Liver (tissue), 8 donors: ENCODE measurements at regions not wholly inside any gene's neighbourhood (a gene's known extent, or its start where the extent isn't known, plus 50 kb on each side); places are given as distances from the start of the nearest gene placed in this dataset.

Source experiments
- DNase-seq: peaks from one replicate; pipeline ENCODE4 v3.0.0-alpha.2; 2017; ENCODE audit warnings: low spot score
- H3K27ac ChIP-seq, 2 donors: one replicate each; pipeline ENCODE4 v1.7.0; 2013; ENCODE audit warnings: inconsistent platforms in 2 of 2, low read length in 2 of 2, control low read depth in 1 of 2, low read depth in 1 of 2, mild to moderate bottlenecking in 1 of 2
- H3K27me3 ChIP-seq, 4 donors: one replicate each; pipeline versions ENCODE4 v1.6.1 to v1.7.0; 2013; ENCODE audit warnings: low read length in 3 of 4, inconsistent platforms in 1 of 4, mild to moderate bottlenecking in 1 of 4, moderate library complexity in 1 of 4; ENCODE audit not compliant: control insufficient read depth in 4 of 4, insufficient read depth in 4 of 4
- H3K36me3 ChIP-seq, 4 donors: one replicate each; pipeline versions ENCODE4 v1.6.1 to v1.7.0; 2013; ENCODE audit warnings: low read length in 3 of 4, mild to moderate bottlenecking in 3 of 4, low read depth in 1 of 4, moderate library complexity in 1 of 4; ENCODE audit not compliant: control insufficient read depth in 4 of 4, insufficient read depth in 3 of 4
- H3K4me1 ChIP-seq, 4 donors: one replicate each; pipeline versions ENCODE4 v1.6.1 to v1.7.0; 2013; ENCODE audit warnings: low read length in 3 of 4, mild to moderate bottlenecking in 3 of 4, moderate library complexity in 1 of 4; ENCODE audit not compliant: control insufficient read depth in 4 of 4, insufficient read depth in 4 of 4
- H3K4me3 ChIP-seq, 3 donors: one replicate each; pipeline versions ENCODE4 v1.6.1 to v1.7.0; 2013; ENCODE audit warnings: low read length in 3 of 3, control low read depth in 1 of 3, low read depth in 1 of 3, mild to moderate bottlenecking in 1 of 3
- H3K9ac ChIP-seq, 2 donors: one replicate each; pipeline ENCODE4 v1.7.0; 2013; ENCODE audit warnings: low read length in 2 of 2, mild to moderate bottlenecking in 2 of 2, moderate library complexity in 2 of 2, control low read depth in 1 of 2, low read depth in 1 of 2
- H3K9me3 ChIP-seq, 4 donors: one replicate each; pipeline versions ENCODE4 v1.6.1 to v1.7.0; 2013; ENCODE audit warnings: low read length in 3 of 4; ENCODE audit not compliant: control insufficient read depth in 4 of 4
- ATF3 ChIP-seq: IDR thresholded peaks from 2 replicates; pipeline ENCODE4 v1.6.1; 2016; ENCODE audit warnings: antibody characterized with exemption
- EGR1 ChIP-seq, 2 donors: IDR thresholded peaks; 2 replicates each; pipeline ENCODE4 v1.6.1; 2016 to 2018; ENCODE audit warnings: antibody characterized with exemption in 2 of 2, low read depth in 2 of 2
- FOXA1 ChIP-seq: IDR thresholded peaks from 2 replicates; pipeline ENCODE4 v1.6.1; 2016; ENCODE audit warnings: antibody characterized with exemption
- FOXA2 ChIP-seq: IDR thresholded peaks from 2 replicates; pipeline ENCODE4 v1.6.1; 2016; ENCODE audit warnings: antibody characterized with exemption
- GABPA ChIP-seq, 2 donors: IDR thresholded peaks in 1 of 2; conservative IDR thresholded peaks in 1 of 2; 2 replicates each; pipeline ENCODE4 v1.6.1; 2016; ENCODE audit warnings: antibody characterized with exemption in 2 of 2, mild to moderate bottlenecking in 1 of 2, moderate library complexity in 1 of 2
- HNF4A ChIP-seq, 2 donors: conservative IDR thresholded peaks; 2 replicates each; pipeline ENCODE4 v1.6.1; 2016; ENCODE audit warnings: antibody characterized with exemption in 2 of 2, mild to moderate bottlenecking in 2 of 2
- HNF4G ChIP-seq: IDR thresholded peaks from 2 replicates; pipeline ENCODE4 v1.6.1; 2016; ENCODE audit warnings: antibody characterized with exemption
- JUND ChIP-seq, 2 donors: IDR thresholded peaks; 2 replicates each; pipeline ENCODE4 v1.6.1; 2016; ENCODE audit warnings: antibody characterized with exemption in 2 of 2
- MAX ChIP-seq: IDR thresholded peaks from 2 replicates; pipeline ENCODE4 v1.6.1; 2016; ENCODE audit warnings: antibody characterized with exemption
- NR2F2 ChIP-seq: IDR thresholded peaks from 2 replicates; pipeline ENCODE4 v1.6.1; 2016; ENCODE audit warnings: antibody characterized with exemption
- RAD21 ChIP-seq, 2 donors: IDR thresholded peaks; 2 replicates each; pipeline ENCODE4 v1.6.1; 2016; ENCODE audit warnings: antibody characterized with exemption in 2 of 2, mild to moderate bottlenecking in 2 of 2
- REST ChIP-seq: IDR thresholded peaks from 2 replicates; pipeline ENCODE4 v1.6.1; 2016; ENCODE audit warnings: antibody characterized with exemption, mild to moderate bottlenecking
- SP1 ChIP-seq: IDR thresholded peaks from 2 replicates; pipeline ENCODE4 v1.6.1; 2018; ENCODE audit warnings: antibody characterized with exemption, mild to moderate bottlenecking
- TAF1 ChIP-seq: conservative IDR thresholded peaks from 2 replicates; pipeline ENCODE4 v1.6.1; 2016; ENCODE audit warnings: antibody characterized with exemption, mild to moderate bottlenecking
- YY1 ChIP-seq: IDR thresholded peaks from 2 replicates; pipeline ENCODE4 v1.6.1; 2016; ENCODE audit warnings: antibody characterized with exemption, mild to moderate bottlenecking
- WGBS: extraction: QIAGEN DNeasy Blood & Tissue Kit; methylation state at CpG from one replicate; pipeline ENCODE4 v1.1.7; 2013; 5-methylcytosine and 5-hydroxymethylcytosine counted together
- TF ChIP-seq, protein P1 (sequence below): IDR thresholded peaks from 2 replicates; pipeline ENCODE4 v1.6.1; 2016; ENCODE audit warnings: antibody characterized with exemption
- TF ChIP-seq, protein P2 (sequence below): fragments of 150-350 bp; IDR thresholded peaks from 2 replicates; pipeline ENCODE4 v1.5.1; 2017; ENCODE audit warnings: improper control_type of control experiment, low read depth, low read length; ENCODE audit not compliant: missing input control
- donor health status: healthy.
- donor health status: healthy.
- donor health status: healthy.
- donor health status: healthy.
- donor health status: healthy.

DNA sequence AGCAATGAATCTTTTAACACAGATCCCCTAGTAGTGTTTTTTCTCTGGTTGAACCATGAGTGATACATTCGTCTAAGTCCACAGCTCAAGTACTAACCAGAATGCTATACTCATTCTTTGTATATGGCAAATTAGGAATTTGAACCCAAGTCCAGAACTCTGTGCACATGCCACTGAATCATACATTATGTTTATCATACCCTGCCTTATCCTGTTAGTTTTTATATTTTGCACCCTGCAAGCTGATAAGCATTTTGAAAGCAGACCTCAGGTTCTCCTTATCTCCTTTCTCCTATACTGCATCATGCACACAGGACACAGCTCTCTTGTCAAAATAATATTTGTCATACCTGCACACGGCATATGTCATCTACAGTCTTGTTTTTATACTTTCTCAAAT lies 54.6 kb upstream of the ELL2 start (continued):
- TF ChIP-seq SP1 = no peak

DNA sequence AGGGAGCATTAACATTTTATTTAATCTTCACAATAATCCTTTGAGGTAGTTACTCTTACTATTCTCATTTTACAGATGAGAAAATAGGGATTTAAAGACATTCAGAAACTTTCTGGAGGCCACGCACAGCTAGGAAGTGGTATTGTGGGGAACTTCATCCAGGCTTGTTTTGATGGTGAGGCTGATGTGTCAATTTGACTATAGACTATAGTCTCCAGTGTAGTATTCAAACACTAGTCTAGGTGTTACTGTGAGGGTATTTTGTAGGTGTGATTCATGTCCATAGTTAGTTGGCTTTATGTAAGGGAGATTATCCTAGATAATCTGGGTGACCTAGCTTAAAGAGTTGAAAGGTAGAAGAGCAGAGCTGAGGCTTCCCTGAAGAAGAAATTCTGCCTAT lies 54.1 kb upstream of the ELL2 start:
- no peaks in the 10 kb centered on the region for H3K27me3 ChIP-seq
- no peak for DNase-seq
- H3K36me3 ChIP-seq = no peaks in the 10 kb centered on the region
- H3K27ac ChIP-seq = no peak overlapping the region
- no peaks in the 10 kb centered on the region for H3K9me3 ChIP-seq
- no peak overlapping the region for H3K9ac ChIP-seq
- H3K4me3 ChIP-seq = no peak overlapping the region
- TF ChIP-seq ATF3 (no peak), RAD21 (IDR thresholded peaks at IDR 0.05) (no peak), TAF1 (no peak), SP1 (no peak), MAX (no peak), HNF4A (conservative IDR thresholded peaks at IDR 0.05) (no peak), FOXA2 (no peak)
- TF ChIP-seq, protein P1, sequence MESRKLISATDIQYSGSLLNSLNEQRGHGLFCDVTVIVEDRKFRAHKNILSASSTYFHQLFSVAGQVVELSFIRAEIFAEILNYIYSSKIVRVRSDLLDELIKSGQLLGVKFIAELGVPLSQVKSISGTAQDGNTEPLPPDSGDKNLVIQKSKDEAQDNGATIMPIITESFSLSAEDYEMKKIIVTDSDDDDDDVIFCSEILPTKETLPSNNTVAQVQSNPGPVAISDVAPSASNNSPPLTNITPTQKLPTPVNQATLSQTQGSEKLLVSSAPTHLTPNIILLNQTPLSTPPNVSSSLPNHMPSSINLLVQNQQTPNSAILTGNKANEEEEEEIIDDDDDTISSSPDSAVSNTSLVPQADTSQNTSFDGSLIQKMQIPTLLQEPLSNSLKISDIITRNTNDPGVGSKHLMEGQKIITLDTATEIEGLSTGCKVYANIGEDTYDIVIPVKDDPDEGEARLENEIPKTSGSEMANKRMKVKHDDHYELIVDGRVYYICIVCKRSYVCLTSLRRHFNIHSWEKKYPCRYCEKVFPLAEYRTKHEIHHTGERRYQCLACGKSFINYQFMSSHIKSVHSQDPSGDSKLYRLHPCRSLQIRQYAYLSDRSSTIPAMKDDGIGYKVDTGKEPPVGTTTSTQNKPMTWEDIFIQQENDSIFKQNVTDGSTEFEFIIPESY = no peak
- TF ChIP-seq, protein P2, sequence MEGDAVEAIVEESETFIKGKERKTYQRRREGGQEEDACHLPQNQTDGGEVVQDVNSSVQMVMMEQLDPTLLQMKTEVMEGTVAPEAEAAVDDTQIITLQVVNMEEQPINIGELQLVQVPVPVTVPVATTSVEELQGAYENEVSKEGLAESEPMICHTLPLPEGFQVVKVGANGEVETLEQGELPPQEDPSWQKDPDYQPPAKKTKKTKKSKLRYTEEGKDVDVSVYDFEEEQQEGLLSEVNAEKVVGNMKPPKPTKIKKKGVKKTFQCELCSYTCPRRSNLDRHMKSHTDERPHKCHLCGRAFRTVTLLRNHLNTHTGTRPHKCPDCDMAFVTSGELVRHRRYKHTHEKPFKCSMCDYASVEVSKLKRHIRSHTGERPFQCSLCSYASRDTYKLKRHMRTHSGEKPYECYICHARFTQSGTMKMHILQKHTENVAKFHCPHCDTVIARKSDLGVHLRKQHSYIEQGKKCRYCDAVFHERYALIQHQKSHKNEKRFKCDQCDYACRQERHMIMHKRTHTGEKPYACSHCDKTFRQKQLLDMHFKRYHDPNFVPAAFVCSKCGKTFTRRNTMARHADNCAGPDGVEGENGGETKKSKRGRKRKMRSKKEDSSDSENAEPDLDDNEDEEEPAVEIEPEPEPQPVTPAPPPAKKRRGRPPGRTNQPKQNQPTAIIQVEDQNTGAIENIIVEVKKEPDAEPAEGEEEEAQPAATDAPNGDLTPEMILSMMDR = no peak
- WGBS = 95% methylated on average over 1 of the region's 1 CpG
- H3K4me1 ChIP-seq = no peaks in the 10 kb centered on the region

DNA sequence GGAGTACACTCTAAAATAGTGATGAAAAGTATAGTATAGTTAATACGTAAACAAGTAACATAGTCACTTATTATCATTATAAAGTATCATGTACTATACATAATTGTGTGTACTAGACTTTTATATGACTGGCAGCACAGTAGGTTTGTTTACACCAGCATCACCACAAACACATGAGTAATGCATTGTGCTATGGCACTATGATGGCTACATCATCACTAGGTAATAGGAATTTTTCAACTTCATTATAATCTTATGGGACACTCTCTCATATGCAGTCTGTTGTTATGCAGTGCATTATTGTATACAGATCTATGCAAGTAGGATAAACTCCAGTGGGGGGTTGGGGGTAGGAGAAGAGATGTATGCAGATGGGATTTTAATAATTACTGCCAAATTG lies 52.7 kb upstream of the ELL2 start:
- H3K27me3 ChIP-seq = no peaks in the 10 kb centered on the region
- WGBS = 95% methylated on average over 1 of the region's 1 CpG
- H3K36me3 ChIP-seq = no peaks in the 10 kb centered on the region
- TF ChIP-seq MAX (no peak), JUND (IDR thresholded peaks at IDR 0.05) (no peak), ATF3 (no peak), RAD21 (IDR thresholded peaks at IDR 0.05) (no peak), YY1 (no peak), EGR1 (IDR thresholded peaks at IDR 0.05; ENCODE audit: low read depth in 2 of 2) (no peak), NR2F2 (no peak), HNF4G (no peak), SP1 (no peak), HNF4A (conservative IDR thresholded peaks at IDR 0.05) (no peak), TAF1 (no peak), FOXA1 (no peak), GABPA (IDR thresholded peaks at IDR 0.05 in 1 of 2, conservative IDR thresholded peaks at IDR 0.05 in 1 of 2) (no peak), REST (no peak)
- TF ChIP-seq, protein P2 = no peak
- TF ChIP-seq, protein P1 = no peak
- no peak for DNase-seq
- H3K4me1 ChIP-seq = no peaks in the 10 kb centered on the region
- H3K27ac ChIP-seq = no peak overlapping the region
- no peak overlapping the region for H3K4me3 ChIP-seq
- no peak overlapping the region for H3K9ac ChIP-seq
- H3K9me3 ChIP-seq = no peaks in the 10 kb centered on the region
